ENCODE measurements at regions not wholly inside any gene's neighbourhood (a gene's known extent, or its start where the extent isn't known, plus 50 kb on each side); places are given as distances from the start of the nearest gene placed in this dataset.

DNA sequence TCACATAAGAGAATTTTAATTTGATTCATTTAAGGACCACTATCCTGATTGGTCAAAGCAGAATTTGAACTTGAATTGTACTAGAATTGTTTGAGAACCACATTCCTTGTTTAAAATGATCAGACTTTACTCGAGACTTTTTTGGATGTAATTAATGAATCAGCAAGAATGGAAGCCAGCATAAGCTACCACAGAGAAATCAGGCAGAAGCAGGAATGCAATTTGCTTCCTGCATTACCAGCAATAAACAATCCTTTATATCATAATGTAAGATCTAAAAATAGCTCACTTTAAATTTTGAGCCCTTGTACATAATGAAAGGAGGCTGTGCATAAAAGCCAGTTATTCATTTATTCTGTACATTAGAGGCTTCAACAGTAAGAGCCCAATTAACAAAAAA is 119.8 kb upstream of the BACE2 start:
- TF ChIP-seq, protein P1, sequence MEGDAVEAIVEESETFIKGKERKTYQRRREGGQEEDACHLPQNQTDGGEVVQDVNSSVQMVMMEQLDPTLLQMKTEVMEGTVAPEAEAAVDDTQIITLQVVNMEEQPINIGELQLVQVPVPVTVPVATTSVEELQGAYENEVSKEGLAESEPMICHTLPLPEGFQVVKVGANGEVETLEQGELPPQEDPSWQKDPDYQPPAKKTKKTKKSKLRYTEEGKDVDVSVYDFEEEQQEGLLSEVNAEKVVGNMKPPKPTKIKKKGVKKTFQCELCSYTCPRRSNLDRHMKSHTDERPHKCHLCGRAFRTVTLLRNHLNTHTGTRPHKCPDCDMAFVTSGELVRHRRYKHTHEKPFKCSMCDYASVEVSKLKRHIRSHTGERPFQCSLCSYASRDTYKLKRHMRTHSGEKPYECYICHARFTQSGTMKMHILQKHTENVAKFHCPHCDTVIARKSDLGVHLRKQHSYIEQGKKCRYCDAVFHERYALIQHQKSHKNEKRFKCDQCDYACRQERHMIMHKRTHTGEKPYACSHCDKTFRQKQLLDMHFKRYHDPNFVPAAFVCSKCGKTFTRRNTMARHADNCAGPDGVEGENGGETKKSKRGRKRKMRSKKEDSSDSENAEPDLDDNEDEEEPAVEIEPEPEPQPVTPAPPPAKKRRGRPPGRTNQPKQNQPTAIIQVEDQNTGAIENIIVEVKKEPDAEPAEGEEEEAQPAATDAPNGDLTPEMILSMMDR (IDR thresholded peaks at IDR 0.05; ENCODE audit: low read depth, low read length, poor library complexity, severe bottlenecking) = no peak
- no peak for TF ChIP-seq EZH2phosphoT487 (IDR thresholded peaks at IDR 0.05; ENCODE audit: borderline replicate concordance, low read length)

Measured in DOHH2 (cell line).